ENCODE measurements at regions not wholly inside any gene's neighbourhood (a gene's known extent, or its start where the extent isn't known, plus 50 kb on each side); places are given as distances from the start of the nearest gene placed in this dataset.

GRCh38 chr3:72633534-72633933, 214.7 kb downstream of the SHQ1 start:
- no TSS peak for BruUV-seq (replicated peaks)
- POLR2A ChIA-PET (ENCODE audit: low non-redundant PET), result no interaction called here
- Histone ChIP-seq H3K27ac (ENCODE audit: low read depth, low read length, poor library complexity, severe bottlenecking) (no peak overlapping the region), H3K36me3 (ENCODE audit: insufficient read depth, low read length, poor library complexity, severe bottlenecking) (no peaks in the 10 kb centered on the region), H3K4me1 (ENCODE audit: insufficient read depth, low read length, poor library complexity, severe bottlenecking) (no peaks in the 10 kb centered on the region), H3K4me3 (ENCODE audit: low read depth, low read length, poor library complexity, severe bottlenecking) (no peak overlapping the region), H3K27me3 (replicated peaks; ENCODE audit: insufficient read depth, low read depth, low read length, poor library complexity) (no peaks in the 10 kb centered on the region), H3K9me3 (ENCODE audit: low read depth, low read length, poor library complexity, severe bottlenecking) (no peaks in the 10 kb centered on the region)
- TF ChIP-seq EZH2 (IDR thresholded peaks at IDR 0.05; ENCODE audit: borderline replicate concordance, low read depth, low read length, poor library complexity, severe bottlenecking) (no peak), CTCF (conservative IDR thresholded peaks at IDR 0.05; ENCODE audit: low read depth, low read length) (no peak)
- intact Hi-C loops (cut with micrococcal nuclease; ENCODE audit: unreplicated experiment), result no loop called here
- CTCF ChIA-PET, result no interaction called here
- no peak for DNase-seq (ENCODE audit: low spot score)

- no TSS peak for BruUV-seq (replicated peaks)
- ChIA-PET CTCF (no interaction called here), POLR2A (ENCODE audit: low non-redundant PET) (no interaction called here)
- Histone ChIP-seq H3K27ac (ENCODE audit: low read depth, low read length, poor library complexity, severe bottlenecking) (no peak overlapping the region), H3K27me3 (replicated peaks; ENCODE audit: insufficient read depth, low read depth, low read length, poor library complexity) (no peaks in the 10 kb centered on the region), H3K4me1 (ENCODE audit: insufficient read depth, low read length, poor library complexity, severe bottlenecking) (no peaks in the 10 kb centered on the region), H3K4me3 (ENCODE audit: low read depth, low read length, poor library complexity, severe bottlenecking) (no peak overlapping the region), H3K36me3 (ENCODE audit: insufficient read depth, low read length, poor library complexity, severe bottlenecking) (no peaks in the 10 kb centered on the region), H3K9me3 (ENCODE audit: low read depth, low read length, poor library complexity, severe bottlenecking) (no peaks in the 10 kb centered on the region)
- no peak for DNase-seq (ENCODE audit: low spot score)
- no peak for TF ChIP-seq CTCF (conservative IDR thresholded peaks at IDR 0.05; ENCODE audit: low read depth, low read length)
- TF ChIP-seq EZH2 (IDR thresholded peaks at IDR 0.05; ENCODE audit: borderline replicate concordance, low read depth, low read length, poor library complexity, severe bottlenecking), result no peak
- intact Hi-C loops (cut with micrococcal nuclease; ENCODE audit: unreplicated experiment), result no loop called here
Measured at GRCh38 chr3:72633121-72633520, 215.1 kb downstream of the SHQ1 start.

- H3K9me3 ChIP-seq (ENCODE audit: low read depth, low read length, poor library complexity, severe bottlenecking), result no peaks in the 10 kb centered on the region
- ChIA-PET POLR2A (ENCODE audit: low non-redundant PET) (no interaction called here), CTCF (no interaction called here)
- intact Hi-C loops (cut with micrococcal nuclease; ENCODE audit: unreplicated experiment), result no loop called here
- TF ChIP-seq EZH2 (IDR thresholded peaks at IDR 0.05; ENCODE audit: borderline replicate concordance, low read depth, low read length, poor library complexity, severe bottlenecking), result no peak
- no peak for TF ChIP-seq CTCF (conservative IDR thresholded peaks at IDR 0.05; ENCODE audit: low read depth, low read length)
- H3K36me3 ChIP-seq (ENCODE audit: insufficient read depth, low read length, poor library complexity, severe bottlenecking), result no peaks in the 10 kb centered on the region
- no peak overlapping the region for H3K4me3 ChIP-seq (ENCODE audit: low read depth, low read length, poor library complexity, severe bottlenecking)
- H3K27ac ChIP-seq (ENCODE audit: low read depth, low read length, poor library complexity, severe bottlenecking), result no peak overlapping the region
- H3K27me3 ChIP-seq (replicated peaks; ENCODE audit: insufficient read depth, low read depth, low read length, poor library complexity), result no peaks in the 10 kb centered on the region
- DNase-seq (ENCODE audit: low spot score), result no peak
- no TSS peak for BruUV-seq (replicated peaks)
- no peaks in the 10 kb centered on the region for H3K4me1 ChIP-seq (ENCODE audit: insufficient read depth, low read length, poor library complexity, severe bottlenecking)
Measured at GRCh38 chr3:72632129-72632528, 216.1 kb downstream of the SHQ1 start.
